ENCODE measurements at regions not wholly inside any gene's neighbourhood (a gene's known extent, or its start where the extent isn't known, plus 50 kb on each side); places are given as distances from the start of the nearest gene placed in this dataset.

GRCh38 chr15:31276596-31277298 is 49.9 kb upstream of the KLF13 start:
- TF ChIP-seq CTCF (IDR thresholded peaks at IDR 0.05; ENCODE audit: poor library complexity, severe bottlenecking) (no peak), RAD21 (conservative IDR thresholded peaks at IDR 0.05) (no peak)
- TF ChIP-seq, protein P1, sequence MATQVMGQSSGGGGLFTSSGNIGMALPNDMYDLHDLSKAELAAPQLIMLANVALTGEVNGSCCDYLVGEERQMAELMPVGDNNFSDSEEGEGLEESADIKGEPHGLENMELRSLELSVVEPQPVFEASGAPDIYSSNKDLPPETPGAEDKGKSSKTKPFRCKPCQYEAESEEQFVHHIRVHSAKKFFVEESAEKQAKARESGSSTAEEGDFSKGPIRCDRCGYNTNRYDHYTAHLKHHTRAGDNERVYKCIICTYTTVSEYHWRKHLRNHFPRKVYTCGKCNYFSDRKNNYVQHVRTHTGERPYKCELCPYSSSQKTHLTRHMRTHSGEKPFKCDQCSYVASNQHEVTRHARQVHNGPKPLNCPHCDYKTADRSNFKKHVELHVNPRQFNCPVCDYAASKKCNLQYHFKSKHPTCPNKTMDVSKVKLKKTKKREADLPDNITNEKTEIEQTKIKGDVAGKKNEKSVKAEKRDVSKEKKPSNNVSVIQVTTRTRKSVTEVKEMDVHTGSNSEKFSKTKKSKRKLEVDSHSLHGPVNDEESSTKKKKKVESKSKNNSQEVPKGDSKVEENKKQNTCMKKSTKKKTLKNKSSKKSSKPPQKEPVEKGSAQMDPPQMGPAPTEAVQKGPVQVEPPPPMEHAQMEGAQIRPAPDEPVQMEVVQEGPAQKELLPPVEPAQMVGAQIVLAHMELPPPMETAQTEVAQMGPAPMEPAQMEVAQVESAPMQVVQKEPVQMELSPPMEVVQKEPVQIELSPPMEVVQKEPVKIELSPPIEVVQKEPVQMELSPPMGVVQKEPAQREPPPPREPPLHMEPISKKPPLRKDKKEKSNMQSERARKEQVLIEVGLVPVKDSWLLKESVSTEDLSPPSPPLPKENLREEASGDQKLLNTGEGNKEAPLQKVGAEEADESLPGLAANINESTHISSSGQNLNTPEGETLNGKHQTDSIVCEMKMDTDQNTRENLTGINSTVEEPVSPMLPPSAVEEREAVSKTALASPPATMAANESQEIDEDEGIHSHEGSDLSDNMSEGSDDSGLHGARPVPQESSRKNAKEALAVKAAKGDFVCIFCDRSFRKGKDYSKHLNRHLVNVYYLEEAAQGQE (IDR thresholded peaks at IDR 0.05; ENCODE audit: borderline replicate concordance): no peak
